Testis (tissue), 2 donors: ENCODE measurements at regions not wholly inside any gene's neighbourhood (a gene's known extent, or its start where the extent isn't known, plus 50 kb on each side); places are given as distances from the start of the nearest gene placed in this dataset.

Source experiments
- DNase-seq: peaks from one replicate; pipeline ENCODE4 v3.0.0-alpha.2; 2019
- H3K27ac ChIP-seq, 2 donors: fragments of 200-600 bp; sonication (generic); one replicate each; pipeline ENCODE4 v1.5.1; 2019
- H3K27me3 ChIP-seq: fragments of 200-600 bp; sonication (generic); one replicate; pipeline ENCODE4 v1.5.1; 2019
- H3K36me3 ChIP-seq: fragments of 200-600 bp; sonication (generic); one replicate; pipeline ENCODE4 v1.5.1; 2017; ENCODE audit warnings: low read depth; ENCODE audit errors: missing control alignments
- H3K4me1 ChIP-seq: fragments of 200-600 bp; sonication (generic); one replicate; pipeline ENCODE4 v1.5.1; 2019
- H3K4me3 ChIP-seq, 2 donors: fragments of 200-600 bp; sonication (generic); one replicate each; pipeline ENCODE4 v1.5.1; 2017 to 2019
- H3K9me3 ChIP-seq: fragments of 200-600 bp; sonication (generic); one replicate; pipeline ENCODE4 v1.5.1; 2017
- CTCF ChIP-seq, 3 experiments: fragments of 450-650 bp in 2 of 3; fragments of 200-600 bp in 1 of 3; sonication (generic) in 1 of 3; IDR thresholded peaks; one replicate each; pipeline ENCODE4 v1.5.1; 2016 to 2019; ENCODE audit warnings: antibody characterized with exemption in 3 of 3, mild to moderate bottlenecking in 2 of 3, moderate library complexity in 1 of 3
- POLR2A ChIP-seq: fragments of 450-650 bp; IDR thresholded peaks from one replicate; pipeline ENCODE4 v1.6.1; 2017; ENCODE audit warnings: antibody characterized with exemption, mild to moderate bottlenecking, moderate library complexity
- WGBS, 2 donors: methylation state at CpG; one replicate each; pipeline ENCODE4 v1.1.5; 2018; 5-methylcytosine and 5-hydroxymethylcytosine counted together
- intact Hi-C: fragments of 100-400 bp; cut with DNase I; formaldehyde crosslinking; loops from one replicate; pipeline ENCODE4 v1.15.1; 2023; ENCODE audit warnings: low total_unique reads

DNA sequence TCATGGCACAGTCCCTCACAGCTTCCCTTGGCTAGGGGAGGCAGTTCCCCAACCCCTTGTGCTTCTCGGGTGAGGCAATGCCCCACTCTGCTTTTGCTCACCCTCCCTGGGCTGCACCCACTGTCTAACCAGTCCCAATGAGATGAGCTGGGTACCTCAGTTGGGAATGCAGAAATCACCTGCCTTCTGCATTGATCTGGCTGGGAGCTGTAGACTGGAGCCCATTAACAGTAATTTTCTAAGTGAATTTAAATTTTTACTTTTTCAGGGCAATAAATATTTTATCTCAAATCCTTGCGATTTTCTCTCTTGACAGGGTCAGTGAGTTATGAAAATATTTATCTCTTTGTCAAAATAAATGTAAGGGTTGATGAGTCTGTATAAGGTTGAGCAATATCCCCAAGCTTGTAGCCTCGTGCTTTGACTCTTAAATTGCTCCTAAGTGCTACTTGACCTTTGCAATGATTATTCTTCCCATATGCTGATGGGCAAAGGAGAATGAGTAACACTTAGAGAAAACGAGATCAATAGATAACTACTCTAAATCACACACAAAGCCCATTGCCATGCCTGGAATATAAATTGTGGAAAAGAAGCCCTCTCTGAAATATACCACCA, 82.1 kb upstream of the MOCS2 start:
- TF ChIP-seq POLR2A (no peak), CTCF (IDR thresholded peaks at IDR 0.05) (no peak)

GRCh38 chr5:53194086-53194485, 84.5 kb upstream of the MOCS2 start:
- Histone ChIP-seq H3K27ac (no peak overlapping the region), H3K4me1 (no peaks in the 10 kb centered on the region), H3K9me3 (no peaks in the 10 kb centered on the region), H3K27me3 (no peaks in the 10 kb centered on the region), H3K36me3 (no peaks in the 10 kb centered on the region), H3K4me3 (no peak overlapping the region)
- WGBS, 2 donors = 72 to 85% methylated on average over 2 of the region's 2 CpGs
- DNase-seq = no peak
- TF ChIP-seq CTCF (IDR thresholded peaks at IDR 0.05) (no peak), POLR2A (no peak)
- intact Hi-C loops = no loop called here

More for the DNA sequence above, 82.1 kb upstream of the MOCS2 start:
- intact Hi-C loops = no loop called here
- no peak overlapping the region for H3K27ac ChIP-seq
- H3K36me3 ChIP-seq = no peaks in the 10 kb centered on the region
- H3K9me3 ChIP-seq = no peaks in the 10 kb centered on the region
- DNase-seq = no peak
- no peaks in the 10 kb centered on the region for H3K4me1 ChIP-seq
- 59 to 65% methylated on average over 3 to 4 of the region's 4 CpGs for WGBS, 2 donors
- no peaks in the 10 kb centered on the region for H3K27me3 ChIP-seq
- H3K4me3 ChIP-seq = no peak overlapping the region

- no peak overlapping the region for H3K4me3 ChIP-seq
These were observed 90.3 kb upstream of the MOCS2 start for GRCh38 chr5:53199882-53200281.

DNA sequence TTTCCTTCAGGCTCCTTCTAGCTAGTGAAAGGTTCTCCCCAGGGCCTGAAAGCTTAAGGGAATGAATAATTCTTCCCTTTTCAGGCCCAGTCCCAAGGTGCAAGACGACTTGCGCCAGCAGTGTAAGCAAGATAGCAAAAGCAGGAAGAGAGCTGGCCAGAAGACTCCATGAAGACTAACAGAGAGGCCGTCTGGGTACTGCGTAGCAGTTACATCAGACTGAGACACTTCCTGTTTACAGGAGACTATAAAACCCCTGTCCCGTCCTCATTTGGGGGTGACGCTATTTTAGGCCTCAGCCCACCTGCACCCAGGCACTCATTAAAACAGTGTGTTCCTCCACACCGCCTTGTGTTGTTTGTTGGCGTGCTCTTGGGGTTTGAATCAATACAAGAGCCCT, 90.7 kb upstream of the MOCS2 start:
- no peaks in the 10 kb centered on the region for H3K4me1 ChIP-seq
- no peaks in the 10 kb centered on the region for H3K9me3 ChIP-seq
- 71 to 86% methylated on average over 4 to 8 of the region's 8 CpGs for WGBS, 2 donors
- no peaks in the 10 kb centered on the region for H3K36me3 ChIP-seq
- TF ChIP-seq CTCF (IDR thresholded peaks at IDR 0.05) = no peak
- TF ChIP-seq POLR2A = no peak
- DNase-seq = no peak
- intact Hi-C loops = no loop called here
- no peaks in the 10 kb centered on the region for H3K27me3 ChIP-seq
- H3K27ac ChIP-seq = no peak overlapping the region
- no peak overlapping the region for H3K4me3 ChIP-seq

More at GRCh38 chr5:53199882-53200281, 90.3 kb upstream of the MOCS2 start:
- intact Hi-C loops = no loop called here
- Histone ChIP-seq H3K4me1 (no peaks in the 10 kb centered on the region), H3K27ac (no peak overlapping the region), H3K27me3 (no peaks in the 10 kb centered on the region), H3K36me3 (no peaks in the 10 kb centered on the region), H3K9me3 (no peaks in the 10 kb centered on the region)
- TF ChIP-seq CTCF (IDR thresholded peaks at IDR 0.05) (no peak), POLR2A (no peak)
- DNase-seq = no peak

GRCh38 chr5:53201746-53202145, 92.2 kb upstream of the MOCS2 start:
- Histone ChIP-seq H3K27ac (no peak overlapping the region), H3K4me3 (no peak overlapping the region), H3K36me3 (no peaks in the 10 kb centered on the region), H3K27me3 (no peaks in the 10 kb centered on the region), H3K9me3 (no peaks in the 10 kb centered on the region), H3K4me1 (no peaks in the 10 kb centered on the region)
- TF ChIP-seq POLR2A (no peak), CTCF (IDR thresholded peaks at IDR 0.05) (peak in 1 of 3 experiments; percentile 13)
- intact Hi-C loops = no loop called here
- 91 to 92% methylated on average over 3 of the region's 3 CpGs for WGBS, 2 donors
- DNase-seq = no peak
